ENCODE measurements at regions not wholly inside any gene's neighbourhood (a gene's known extent, or its start where the extent isn't known, plus 50 kb on each side); places are given as distances from the start of the nearest gene placed in this dataset.

GRCh38 chr6:106910999-106911949, 63.3 kb downstream of the CD24 start:
- TF ChIP-seq CTCF (conservative IDR thresholded peaks at IDR 0.05 in 1 of 2, IDR thresholded peaks at IDR 0.05 in 1 of 2; ENCODE audit: extremely low read depth in 1 of 2, insufficient read depth in 1 of 2, low read depth in 1 of 2, low read length in 2 of 2) (no peak), EZH2 (IDR thresholded peaks at IDR 0.05; ENCODE audit: borderline replicate concordance, low read length) (no peak)
